Sigmoid colon (tissue), 3 donors: ENCODE measurements at regions not wholly inside any gene's neighbourhood (a gene's known extent, or its start where the extent isn't known, plus 50 kb on each side); places are given as distances from the start of the nearest gene placed in this dataset.

Source experiments
- CTCF ChIP-seq, 4 experiments: fragments of 450-650 bp in 3 of 4; fragments of 200-600 bp in 1 of 4; IDR thresholded peaks; one replicate each; pipeline ENCODE4 v1.5.1; 2016 to 2019; ENCODE audit warnings: antibody characterized with exemption in 4 of 4, mild to moderate bottlenecking in 3 of 4, moderate library complexity in 2 of 4
- POLR2A ChIP-seq, 2 donors: fragments of 450-650 bp; IDR thresholded peaks; one replicate each; pipeline ENCODE4 v1.6.1; 2016; ENCODE audit warnings: antibody characterized with exemption in 2 of 2, mild to moderate bottlenecking in 2 of 2, moderate library complexity in 2 of 2

- no peak for TF ChIP-seq CTCF (IDR thresholded peaks at IDR 0.05)
- no peak for TF ChIP-seq POLR2A (IDR thresholded peaks at IDR 0.05)
Observed at GRCh38 chr15:97645758-97646157, 314.7 kb upstream of the ARRDC4 start.
